GM21447 (cell line): ENCODE measurements at regions not wholly inside any gene's neighbourhood (a gene's known extent, or its start where the extent isn't known, plus 50 kb on each side); places are given as distances from the start of the nearest gene placed in this dataset.
"Not testable (repeated sequence)": the region's sequence is repeated elsewhere in the genome, so short reads cannot be mapped to it uniquely, and the experiment has no call there.

Source experiments
- ATAC-seq: cut with Tn5 transposase; IDR thresholded peaks from one replicate; pipeline ENCODE4 v1.9.1; 2021; ENCODE audit not compliant: unreplicated experiment

- ATAC-seq = no peak
Measured at GRCh38 chr5:91315701-91316100, 67.4 kb downstream of the ARRDC3 start.

GRCh38 chr5:91313757-91314673 lies 69.1 kb downstream of the ARRDC3 start:
- peak; percentile 59 for ATAC-seq

GRCh38 chr5:91312698-91313097 lies 70.4 kb downstream of the ARRDC3 start:
- ATAC-seq = no peak

- peak; percentile 95 for ATAC-seq
Measured at GRCh38 chr5:91311697-91312501, 71.2 kb downstream of the ARRDC3 start.

GRCh38 chr5:91311168-91311696 lies 71.9 kb downstream of the ARRDC3 start:
- no peak for ATAC-seq

DNA sequence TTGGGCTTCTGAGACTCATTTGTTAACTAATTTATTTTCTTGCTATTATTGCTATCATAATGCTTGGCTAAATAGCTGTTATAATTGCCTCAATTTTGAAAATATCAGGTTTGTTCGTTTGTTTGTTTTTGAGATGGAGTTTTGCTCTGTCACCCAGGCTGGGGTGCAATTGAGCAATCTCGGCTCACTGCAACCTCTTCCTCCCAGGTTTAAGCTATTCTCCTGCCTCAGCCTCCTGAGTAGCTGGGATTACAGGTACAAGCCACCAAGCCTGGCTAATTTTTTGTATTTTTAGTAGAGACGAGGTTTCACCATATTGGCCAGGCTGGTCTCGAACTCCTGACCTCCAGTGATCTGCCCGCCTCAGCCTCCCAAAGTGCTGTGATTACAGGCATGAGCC lies 75.0 kb downstream of the ARRDC3 start:
- not testable (repeated sequence) for ATAC-seq

DNA sequence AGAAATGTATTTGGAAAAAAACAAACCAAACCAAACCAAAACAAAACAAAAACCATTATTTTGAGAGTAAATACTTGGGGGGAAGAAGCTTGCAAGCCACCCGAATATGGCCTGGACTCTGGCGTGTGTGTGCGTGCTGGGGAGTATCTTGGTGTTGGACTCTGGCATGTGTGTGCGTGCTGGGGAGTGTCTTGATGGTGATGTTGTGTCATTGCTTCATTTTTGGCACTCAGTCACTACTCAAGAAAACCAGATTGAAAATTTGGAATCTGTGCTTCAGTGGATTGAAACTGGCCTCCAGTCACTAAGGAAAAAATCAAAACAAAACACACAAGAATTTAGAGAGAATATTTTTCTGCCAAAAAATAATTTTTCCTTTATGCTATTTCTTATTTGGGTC lies 76.1 kb downstream of the ARRDC3 start:
- ATAC-seq = no peak

- ATAC-seq = no peak
Measured at GRCh38 chr5:91306497-91306896, 76.6 kb downstream of the ARRDC3 start.

DNA sequence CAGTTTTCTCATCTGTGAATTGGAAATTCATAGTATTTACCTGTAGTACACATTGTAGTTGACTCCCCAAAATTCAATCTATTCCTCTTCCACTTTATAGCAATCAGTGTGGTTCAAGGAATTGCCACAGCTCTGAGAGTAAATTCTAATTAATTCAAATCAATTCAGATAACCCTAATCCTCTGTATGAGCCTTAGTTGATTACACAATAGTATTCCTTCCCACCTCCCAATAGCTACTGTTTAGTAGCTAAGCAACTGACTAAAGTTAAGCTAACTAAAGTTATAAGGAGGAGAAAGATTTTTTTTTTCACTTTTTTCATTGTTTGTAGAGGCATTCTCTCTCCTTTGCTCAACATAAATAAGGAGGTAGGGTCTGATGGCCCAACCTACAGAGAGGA lies 77.5 kb downstream of the ARRDC3 start:
- no peak for ATAC-seq

DNA sequence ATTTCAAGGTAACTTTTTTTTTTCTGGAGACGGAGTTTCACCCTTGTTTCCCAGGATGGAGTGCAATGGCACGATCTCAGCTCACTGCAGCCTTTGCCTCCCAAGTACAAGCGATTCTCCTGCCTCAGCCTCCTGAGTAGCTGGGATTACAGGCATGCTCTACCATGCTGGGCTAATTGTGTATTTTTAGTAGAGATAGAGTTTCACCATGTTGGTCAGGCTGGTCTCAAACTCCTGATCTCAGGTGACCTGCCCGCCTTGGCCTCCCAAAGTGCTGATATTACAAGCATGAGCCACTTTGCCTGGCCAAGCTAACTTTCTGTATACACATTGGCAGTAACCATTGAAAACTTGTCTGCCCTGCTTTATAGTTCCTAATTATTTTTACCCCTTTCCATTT lies 79.1 kb downstream of the ARRDC3 start:
- ATAC-seq = not testable (repeated sequence)

DNA sequence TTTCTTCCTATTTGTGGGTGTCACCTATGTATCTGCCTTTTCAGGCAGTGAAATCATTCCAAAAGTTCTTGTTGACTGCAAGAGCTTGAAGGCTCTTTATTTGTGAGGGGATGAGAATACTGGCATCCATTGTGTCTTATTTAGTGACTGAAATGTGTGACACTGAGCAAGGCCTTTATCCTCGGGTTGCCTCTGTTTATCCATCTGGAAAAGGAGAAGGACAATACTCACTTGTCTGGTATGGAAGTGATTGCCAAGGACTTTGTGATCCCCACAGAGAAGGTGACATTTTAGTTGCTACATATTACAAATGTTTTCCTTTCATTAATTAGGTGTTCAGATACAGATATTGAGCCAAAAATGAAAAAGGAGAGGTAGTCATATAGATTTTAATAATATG lies 80.2 kb downstream of the ARRDC3 start:
- no peak for ATAC-seq

DNA sequence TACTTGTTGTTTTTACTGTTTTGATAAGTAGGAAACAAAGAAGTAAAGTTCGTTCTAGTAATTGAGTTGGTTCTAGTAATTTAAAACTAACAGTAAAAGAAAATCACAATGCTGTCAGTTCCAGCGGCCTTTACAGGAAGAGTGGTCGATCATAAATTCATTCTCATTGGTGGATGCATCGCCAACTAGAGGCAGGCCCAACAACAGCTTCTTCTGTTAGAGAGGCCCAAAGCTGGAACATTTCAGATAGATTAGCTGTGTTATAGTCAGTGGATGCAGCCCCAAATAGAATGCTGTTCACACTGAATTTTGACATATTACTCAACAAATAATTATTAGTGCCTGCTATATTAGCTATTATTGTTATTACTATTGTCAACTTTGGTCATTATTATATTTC lies 80.8 kb downstream of the ARRDC3 start:
- ATAC-seq = no peak

- ATAC-seq = no peak
Measured at GRCh38 chr5:91301106-91301846, 81.8 kb downstream of the ARRDC3 start.

DNA sequence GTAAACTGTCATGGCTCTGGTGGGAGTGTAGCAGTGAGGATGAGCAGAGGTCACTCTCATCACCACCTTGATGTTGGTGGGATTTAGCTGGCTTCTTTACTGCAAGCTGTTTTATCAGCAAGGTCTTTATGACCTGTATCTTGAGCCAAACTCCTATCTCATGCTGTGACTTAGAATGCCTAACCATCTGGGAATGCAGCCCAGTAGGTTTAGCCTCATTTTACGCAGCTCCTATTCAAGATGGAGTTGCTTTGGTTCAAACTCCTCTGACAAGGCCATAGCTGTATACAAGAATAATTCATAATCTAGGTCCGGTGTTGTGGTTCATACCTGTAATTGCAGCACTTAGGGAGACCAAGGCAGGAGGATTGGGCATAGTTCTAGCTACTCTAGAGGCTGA lies 85.1 kb downstream of the ARRDC3 start:
- no peak for ATAC-seq

- ATAC-seq = no peak
Measured at GRCh38 chr5:91296674-91297143, 86.4 kb downstream of the ARRDC3 start.

- not testable (repeated sequence) for ATAC-seq
Measured at GRCh38 chr5:91296102-91296501, 87.0 kb downstream of the ARRDC3 start.

GRCh38 chr5:91293131-91293530 lies 90.0 kb downstream of the ARRDC3 start:
- peak; percentile 99 for ATAC-seq

DNA sequence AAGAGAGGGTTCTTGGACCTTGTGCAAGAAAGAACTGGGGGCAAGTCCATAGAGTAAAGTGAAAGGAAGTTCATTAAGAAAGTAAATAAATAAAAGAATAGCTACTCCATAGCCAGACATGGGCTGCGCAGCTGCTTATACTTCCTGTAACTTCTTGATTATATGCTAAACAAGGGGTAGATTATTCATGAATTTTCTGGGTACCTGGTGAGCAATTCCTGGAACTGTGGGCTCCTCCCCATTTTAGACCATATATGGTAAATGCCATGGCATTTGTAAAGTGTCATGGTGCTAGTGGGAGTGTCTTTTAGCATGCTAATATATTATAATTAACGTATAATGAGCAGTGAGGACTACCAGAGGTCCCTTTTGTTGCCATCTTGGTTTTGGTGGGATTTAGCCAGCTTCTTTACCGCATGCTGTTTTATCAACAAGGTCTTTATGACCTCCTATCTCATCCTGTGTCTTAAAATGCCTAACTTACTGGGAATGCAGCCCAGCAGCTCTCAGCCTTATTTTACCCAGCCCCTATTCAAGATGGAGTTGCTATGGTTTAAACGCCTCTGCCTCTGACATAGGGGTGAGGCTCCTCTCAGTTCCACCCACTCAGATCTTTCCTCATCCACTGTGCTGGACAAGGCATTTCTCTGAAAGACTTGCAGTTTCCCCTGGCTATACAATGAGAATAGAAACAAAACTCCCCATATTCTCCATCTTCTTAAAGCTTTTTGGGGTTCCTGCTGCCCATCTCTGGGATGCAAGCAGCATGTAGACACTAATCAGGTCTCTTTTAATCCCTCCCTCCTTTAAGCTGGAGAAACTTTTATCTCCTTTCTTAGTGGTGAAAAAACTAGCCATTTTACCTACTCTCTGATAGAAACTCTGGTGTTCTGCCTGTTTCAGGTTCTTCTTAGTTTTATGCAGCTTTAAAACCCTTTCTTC lies 91.2 kb downstream of the ARRDC3 start:
- no peak for ATAC-seq

DNA sequence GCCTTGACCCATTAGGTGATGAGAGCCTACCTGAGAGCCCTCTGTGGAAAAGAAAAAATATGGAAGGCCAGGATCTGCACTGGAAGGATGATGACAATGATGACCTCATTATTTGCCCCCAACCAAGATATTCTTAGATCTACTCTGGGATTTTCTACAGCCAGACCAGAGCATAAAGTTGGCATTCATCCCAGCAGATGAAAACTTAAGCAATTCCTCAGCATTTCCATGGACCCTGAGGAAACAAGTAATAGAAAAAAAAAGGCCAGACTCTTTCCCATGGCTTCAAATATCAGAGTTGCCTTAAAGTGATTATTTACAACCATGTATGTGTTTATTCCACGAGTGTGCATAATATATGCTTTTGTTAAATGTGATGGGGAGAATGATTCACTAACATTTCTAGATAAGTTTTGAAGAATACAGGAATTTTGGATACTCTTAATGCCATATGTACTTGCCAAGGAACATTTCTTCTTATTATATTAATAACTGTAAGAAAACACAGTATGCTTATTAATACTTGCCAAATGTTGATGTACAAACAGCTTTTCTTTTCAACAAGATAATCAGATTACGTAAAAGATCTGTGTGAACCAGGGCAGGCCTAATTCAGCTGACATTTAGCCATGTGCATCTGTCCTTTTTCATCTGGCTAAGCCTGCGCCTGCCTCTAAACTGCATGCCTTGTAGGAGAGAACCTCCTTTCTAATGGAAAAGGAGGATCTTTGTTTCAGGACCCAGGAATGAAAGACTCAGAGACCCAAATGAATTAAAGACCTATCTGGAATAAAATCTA lies 94.8 kb downstream of the ARRDC3 start:
- no peak for ATAC-seq
